Activated T-cell treated with anti-CD3 and anti-CD28 coated beads for 48 hours (primary cell): ENCODE measurements at regions not wholly inside any gene's neighbourhood (a gene's known extent, or its start where the extent isn't known, plus 50 kb on each side); places are given as distances from the start of the nearest gene placed in this dataset.
"Not testable (repeated sequence)": the region's sequence is repeated elsewhere in the genome, so short reads cannot be mapped to it uniquely, and the experiment has no call there.

ENCODE experiments used
- DNase-seq: peaks from one replicate; pipeline ENCODE4 v3.0.0-alpha.2; 2020; ENCODE audit warnings: low read depth

DNA sequence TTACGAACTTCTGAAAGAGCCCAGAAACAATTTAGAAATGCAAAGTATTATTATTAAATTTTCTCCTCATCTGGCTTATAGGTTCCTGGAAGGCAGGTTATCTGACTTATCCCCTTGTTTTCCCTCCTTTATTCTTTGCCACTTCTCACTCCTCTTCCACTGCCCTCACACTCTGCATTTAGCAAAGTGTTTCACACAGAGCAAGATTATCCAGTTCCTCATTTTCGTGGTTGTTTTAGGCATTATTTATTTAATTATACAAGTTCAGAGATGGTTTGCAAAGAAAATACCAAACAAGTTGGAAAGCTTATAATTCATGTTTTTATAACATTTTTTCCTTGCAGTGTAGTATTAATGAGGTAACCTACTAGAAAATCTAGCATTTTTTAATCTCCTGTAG is 544.9 kb downstream of the NSUN3 start:
- no peak for DNase-seq

DNA sequence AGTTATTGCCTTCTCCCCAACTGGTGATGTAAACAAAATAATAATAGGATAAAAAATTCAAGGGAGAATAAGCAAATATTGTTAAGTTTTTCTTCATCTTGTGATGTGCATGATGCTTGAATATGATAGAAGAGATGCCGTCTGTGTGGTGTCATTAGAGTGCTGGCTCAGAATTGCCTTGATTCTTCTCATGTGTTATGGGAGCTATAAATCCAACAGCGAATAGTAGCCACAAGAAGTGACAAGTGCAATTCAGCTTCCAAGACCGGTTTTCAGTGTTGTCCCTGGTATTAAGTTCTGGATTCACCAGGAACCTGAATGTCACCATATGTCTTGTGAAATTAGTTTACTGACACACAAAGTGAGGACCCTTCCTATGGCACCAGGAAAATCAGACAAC is 547.0 kb downstream of the NSUN3 start:
- no peak for DNase-seq

DNA sequence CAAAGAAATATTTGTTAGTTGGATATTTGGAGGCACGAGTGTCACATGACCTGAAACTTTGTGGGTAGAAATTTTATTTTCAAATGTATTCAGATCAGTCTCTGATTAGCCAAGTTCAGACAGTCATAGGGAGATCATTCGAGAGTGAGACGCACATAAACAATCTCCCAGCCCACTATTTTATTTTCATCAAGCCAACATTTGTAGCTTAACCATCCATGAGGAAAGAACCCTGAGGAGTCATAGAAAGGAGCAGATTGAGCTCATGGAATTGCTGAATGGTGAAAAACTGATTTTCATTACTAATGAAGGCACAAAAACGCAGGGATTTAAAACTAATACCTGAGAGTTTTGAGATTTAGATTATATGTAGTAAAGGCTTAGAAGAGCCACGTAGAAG is 548.7 kb downstream of the NSUN3 start:
- no peak for DNase-seq

DNA sequence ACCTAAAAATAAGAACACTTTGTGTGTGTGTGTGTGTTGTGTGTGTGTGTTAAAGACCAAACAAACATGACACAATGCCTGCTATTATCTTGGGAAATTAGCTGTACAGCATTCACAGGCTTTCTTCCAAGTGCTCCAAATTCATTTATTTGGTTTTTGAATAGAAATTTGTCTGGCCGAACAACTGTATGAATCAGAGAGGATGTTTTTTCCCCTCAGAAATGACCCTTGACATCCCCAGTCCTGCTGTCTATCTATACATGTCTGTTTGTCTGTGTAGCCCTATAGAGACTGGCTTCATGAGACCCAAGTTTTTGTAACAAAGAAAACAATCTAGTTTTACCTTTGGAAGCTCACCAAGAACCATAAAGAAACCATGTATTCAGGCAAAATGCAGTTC is 549.8 kb downstream of the NSUN3 start:
- DNase-seq: no peak

DNA sequence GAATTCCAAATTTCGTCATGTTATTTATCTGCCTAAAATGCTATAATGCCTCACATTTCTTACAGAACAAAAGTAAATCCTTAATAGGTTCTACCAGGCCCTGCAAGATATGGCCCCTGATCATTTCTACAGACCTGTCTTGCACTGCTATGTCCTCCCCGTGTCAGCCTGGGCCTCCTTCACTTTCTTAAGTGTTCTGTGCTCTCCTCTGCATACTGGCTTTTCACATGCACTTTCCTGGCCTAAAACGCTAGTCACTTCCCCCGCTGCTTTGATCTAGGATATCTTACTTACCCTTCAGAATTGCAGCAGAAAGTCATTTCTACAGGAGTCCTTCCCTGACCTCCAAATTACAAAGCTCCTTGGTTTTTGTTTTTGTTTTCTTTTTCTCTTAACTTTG is 551.3 kb downstream of the NSUN3 start:
- no peak for DNase-seq

DNA sequence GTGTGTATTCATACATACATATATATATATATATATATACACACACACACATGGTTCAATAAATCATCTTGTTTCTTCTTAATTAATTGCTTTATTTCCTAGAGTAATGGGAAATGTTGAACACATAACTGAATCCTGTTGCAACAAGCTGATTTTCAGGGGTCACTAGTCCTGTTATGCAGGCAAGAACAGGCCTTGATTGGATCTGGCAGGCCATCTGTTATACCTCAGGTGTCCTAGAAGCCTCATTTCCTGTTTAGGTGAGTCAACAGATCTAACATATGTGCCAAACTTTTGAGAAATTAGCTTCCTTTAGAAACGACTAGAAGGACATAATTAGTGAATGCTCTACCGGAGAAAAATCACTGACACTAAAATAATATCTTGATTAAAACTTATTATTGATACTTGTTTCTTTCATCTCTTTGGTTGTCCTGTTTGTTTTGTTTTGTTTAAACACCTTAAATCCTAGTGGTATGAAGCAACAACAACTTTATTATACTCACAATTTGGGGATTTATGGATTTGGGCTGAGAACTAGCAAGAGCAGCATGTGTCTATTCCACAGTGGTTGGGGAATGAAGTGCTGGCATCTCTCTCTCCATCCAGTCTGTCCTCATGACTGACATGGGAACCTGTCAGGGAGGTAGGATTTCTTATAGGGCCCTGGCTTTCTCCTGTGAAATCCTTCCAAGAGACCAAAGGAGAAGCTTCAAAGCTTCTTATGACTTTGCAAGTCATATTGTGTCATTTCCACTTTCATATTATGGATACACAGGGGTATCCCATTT is 552.6 kb downstream of the NSUN3 start:
- no peak for DNase-seq

DNA sequence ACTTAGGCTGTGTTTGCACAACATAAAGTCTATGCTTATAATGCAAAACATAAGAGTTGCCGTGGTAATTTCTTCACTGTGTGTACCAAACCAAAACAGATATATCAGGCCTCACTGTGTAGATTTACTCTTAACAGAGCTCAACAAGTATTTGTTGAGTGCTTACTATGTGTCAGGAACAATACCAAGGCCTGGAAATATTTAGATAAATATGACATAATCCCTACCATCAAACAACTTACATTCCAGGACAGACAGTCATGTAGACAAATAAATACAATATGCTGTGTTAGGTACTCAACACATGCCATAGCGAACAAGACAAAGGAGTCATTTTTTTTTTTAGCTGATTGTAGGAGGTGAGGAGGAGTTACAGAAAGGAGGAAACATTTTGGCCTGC is 554.0 kb downstream of the NSUN3 start:
- no peak for DNase-seq

DNA sequence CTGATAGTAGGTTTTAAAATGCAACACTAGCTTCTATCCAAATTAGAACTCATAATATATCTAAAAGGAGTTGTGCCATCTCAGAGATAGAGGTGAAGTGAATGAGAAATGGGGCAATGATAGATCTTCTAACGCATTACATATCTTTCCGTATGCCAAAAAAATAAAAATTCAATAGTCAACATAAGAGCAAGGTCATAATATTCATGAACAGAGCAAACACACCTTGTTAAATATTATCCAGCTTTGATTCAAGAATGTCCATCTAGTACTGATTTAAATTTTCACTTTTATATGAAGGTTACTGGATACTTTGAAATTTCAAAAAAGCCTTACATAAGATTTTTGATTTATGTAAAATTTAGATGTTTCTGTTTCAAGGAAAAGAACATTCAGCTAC is 554.5 kb downstream of the NSUN3 start:
- DNase-seq: no peak

DNA sequence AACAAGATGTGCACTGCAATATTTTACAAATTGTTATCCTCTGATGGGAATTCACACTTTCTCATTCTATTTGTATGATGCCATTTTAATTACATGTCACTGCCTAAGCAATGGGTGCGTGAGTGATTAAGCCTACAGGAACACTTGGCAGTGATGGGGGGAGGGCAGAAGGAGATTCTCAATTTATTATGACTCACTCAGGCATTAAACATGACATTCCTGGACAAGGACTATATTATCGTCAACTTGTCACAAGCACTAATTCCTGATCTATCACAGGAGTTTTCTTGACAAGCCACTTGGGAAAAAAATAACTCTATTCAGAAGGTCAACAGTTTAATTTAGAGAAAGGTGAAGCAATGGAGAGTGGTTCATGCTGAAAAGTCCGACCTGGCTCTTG is 556.8 kb downstream of the NSUN3 start:
- no peak for DNase-seq

DNA sequence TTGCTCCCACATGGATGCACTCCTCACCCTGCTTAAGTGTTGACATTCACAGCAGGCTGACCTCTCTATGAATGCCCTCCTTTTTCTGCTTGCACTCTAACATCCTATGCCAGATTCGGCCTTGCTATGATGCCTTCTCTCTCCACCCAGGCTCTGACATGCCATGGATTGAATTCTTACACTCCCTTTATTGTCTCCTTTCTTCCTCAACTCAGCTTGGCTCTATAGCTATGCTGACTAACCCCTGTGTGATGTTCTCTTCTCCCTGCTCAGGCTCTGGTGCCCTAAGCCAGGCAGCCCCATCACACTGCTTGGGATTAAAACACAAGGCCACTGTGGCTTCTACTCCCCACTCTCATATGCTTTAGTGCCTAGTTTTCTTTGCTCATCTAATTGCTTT is 563.7 kb downstream of the NSUN3 start:
- DNase-seq: no peak

DNA sequence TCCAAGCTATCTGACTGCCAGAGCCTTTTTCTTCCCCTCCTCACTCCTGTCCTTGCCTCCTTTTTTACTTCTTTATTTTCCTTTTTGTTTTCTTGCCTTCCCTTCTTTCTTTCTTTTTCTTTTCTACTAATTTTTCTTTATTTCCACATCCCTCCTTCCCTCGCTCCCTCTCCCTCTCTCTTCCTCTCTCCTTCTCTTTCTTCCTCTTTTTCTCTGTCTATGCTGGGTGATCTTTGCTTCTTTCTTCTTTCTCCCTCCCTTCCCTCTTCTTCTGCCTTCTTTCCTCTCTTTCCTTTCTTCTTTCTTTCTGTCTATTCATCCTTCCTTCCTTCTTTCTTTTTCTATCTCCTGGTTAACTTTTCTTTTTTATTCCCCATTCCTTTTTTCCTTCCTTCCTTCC is 564.8 kb downstream of the NSUN3 start:
- no peak for DNase-seq

DNA sequence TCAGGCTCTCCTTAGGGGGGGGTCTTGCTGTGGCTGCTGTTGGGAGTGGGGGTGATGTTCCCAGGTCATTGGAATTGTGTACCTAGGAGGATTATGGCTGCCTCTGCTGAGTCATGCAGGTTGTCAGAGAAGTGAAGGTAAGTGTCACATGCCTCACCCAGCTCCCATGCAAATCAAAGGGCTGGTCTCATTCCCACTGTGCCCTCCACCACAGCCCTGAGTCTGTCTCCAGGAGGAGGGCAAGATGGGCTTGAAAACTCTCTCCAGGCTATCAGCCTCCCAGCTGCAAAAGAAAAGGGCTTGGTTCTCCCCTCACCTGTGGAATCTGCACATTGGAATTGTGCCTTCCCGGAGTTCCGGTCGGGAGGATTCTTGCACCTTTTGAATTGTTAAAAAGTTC is 580.5 kb downstream of the NSUN3 start:
- no peak for DNase-seq

DNA sequence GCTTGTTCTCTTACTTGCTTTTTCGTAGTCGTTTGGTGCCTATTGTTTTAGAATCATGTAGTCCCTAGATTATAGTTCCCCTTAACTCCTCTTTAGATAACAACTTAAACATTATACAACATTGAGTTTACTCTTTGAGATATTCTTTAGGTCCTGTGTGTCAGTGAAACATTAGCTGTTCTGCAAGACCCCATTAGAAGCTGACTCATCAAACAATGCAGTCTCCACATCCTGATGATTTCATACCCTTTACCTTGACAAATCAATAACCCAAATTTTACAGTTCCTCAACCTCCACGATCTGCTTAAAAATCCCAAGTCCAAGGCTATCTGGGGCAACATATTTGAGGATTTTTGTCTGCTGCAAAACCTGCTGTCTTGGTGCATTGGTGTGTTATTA is 582.9 kb downstream of the NSUN3 start:
- DNase-seq: no peak

DNA sequence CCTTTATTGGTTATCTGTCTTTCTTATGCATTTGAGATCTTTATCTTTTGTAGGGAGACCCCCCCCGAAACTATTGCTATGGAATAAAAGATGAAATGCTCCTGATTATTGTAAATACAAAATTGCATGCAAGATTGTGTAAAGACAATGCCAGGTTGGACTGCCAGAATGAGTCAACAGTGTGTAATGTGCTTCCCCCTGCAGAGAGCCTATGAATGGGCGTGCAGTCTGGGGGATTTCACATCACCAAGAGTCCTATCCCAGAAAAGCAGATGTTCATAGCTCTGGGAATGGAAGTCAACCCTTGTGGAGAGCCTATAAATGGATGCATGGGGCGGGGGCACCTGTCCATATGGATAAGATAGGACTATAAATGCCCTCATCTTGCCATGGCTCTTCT is 584.3 kb downstream of the NSUN3 start:
- no peak for DNase-seq

DNA sequence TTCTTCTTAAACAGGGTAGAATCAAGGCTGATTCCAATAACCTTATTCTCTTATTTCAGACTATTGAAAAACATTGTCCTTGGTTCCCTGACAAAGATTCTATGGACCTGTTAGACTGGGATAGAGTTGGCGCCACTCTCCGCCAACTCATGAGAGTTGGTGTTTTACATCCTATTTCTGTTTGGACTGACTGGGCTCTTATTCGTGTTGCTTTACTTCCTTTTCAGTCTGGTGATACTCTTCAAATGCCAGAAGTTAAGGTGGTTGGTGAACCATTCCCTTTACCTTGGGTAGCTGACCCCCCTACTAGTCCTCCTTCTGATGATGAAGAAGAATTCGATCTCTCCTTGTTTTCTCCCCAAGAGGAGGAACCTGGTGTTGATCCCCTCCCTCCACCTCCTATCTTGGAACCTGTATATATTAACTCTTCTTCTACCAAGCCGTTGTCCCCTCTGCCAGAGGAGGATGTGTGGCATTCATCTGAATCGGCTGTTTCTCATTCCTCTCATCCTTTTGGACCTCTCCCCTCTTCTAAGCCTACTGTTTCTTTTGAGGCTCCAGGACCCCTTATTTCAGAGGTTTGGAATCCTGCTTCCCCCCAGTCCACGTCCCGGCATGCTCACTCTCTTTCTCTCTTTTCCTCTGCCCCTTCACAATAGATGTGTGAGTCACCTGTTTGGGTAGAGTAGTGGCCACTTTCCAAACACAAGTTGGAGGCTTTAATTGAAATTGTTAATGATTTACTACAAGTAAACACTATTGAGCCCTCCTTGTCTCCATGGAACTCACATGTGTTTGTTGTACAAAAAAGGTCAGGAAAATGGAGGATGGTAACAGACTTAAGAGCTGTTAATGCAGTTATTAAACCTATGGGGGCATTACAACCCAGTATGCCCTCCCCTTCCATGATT is 585.7 kb downstream of the NSUN3 start:
- not testable (repeated sequence) for DNase-seq

DNA sequence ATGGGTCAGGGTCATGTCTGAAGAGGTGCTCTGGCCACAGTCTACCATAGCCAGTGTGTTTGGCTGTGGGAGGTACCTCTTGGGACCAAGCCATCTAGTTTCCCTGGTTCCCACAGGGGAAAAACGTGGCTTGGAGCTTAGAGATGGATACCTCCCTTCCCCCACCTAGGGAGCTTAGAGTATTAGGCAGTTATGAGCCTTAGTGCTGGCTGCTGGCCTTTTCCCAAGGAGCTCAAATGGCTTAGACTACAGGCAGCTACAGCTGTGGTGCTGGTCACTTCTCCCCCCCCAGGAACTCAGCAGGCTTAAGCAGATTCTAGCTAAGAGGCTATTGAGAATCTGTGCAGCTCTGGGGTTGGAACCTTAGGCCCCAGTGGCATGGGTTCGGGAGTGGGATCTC is 591.2 kb downstream of the NSUN3 start:
- DNase-seq: no peak

DNA sequence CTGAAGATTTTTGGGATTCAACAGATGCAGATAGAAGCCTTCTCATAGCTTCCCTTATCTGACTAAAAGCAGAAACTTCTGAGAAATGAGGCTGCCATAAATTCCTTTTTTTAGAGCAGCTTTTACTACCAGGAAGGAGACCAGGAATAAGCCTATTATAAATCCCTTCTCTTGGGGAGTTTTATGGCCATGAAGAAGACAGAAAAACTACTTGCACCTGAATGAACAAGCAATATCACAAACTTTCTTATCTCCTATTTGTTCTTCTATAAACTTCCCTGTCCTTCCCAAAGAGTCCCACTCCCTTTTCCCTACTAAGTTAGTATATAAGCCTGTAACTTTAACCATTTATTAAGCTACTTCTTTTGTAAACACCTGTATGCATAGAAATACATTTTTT is 603.1 kb downstream of the NSUN3 start:
- DNase-seq: no peak

DNA sequence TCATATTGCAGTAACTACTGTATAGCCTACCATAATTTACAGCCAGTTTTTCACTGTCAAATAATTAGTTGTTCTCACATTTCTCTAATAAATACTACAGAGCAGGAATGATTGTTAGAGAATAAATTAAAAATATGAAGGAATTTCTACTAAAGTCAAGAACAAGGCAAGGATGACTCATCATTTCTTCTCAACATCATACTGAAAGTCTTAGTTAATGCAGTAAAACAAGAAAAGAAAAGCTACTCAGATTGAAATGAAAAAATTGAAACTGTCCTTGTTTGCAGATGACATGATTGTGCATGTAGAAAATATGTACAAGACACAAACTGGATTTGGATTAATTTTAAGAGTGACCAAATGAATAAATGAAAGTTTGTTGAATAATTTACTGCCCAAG is 608.2 kb downstream of the NSUN3 start:
- DNase-seq: no peak

DNA sequence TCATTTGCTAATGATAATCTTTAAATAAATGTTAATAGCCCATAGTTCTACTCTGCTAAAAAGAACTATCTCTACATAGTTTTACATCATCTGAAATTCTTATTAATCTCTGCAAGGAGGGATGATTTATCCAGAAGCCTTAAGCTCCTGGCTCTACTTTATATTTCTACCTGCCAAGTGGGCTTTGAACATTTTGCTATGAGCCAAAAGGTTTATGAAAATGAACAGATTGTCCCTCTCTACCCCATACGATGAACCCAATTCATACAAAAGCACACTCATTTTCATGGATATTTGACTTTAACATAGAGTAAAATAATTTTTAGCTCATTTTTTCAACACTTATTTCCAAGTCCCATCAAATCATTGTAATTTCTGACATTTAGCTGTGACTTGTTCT is 611.0 kb downstream of the NSUN3 start:
- no peak for DNase-seq

DNA sequence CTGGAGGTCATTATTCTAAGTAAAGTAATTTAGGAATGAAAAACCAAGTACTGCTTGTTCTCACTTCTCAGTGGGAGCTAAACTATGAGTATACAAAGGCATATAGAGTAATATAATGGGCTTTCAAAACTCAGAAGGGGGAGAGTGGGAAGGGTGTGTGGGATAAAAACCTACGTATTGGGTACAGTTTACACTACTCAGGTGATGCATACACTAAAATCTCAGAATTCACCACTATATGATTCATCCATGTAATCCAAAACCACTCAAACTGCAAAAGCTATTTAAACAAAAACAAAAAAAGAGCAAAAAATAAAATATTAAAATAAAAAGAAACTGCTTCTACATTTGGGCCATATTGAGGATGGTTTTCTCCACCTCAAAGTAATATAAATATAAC is 623.3 kb downstream of the NSUN3 start:
- no peak for DNase-seq

DNA sequence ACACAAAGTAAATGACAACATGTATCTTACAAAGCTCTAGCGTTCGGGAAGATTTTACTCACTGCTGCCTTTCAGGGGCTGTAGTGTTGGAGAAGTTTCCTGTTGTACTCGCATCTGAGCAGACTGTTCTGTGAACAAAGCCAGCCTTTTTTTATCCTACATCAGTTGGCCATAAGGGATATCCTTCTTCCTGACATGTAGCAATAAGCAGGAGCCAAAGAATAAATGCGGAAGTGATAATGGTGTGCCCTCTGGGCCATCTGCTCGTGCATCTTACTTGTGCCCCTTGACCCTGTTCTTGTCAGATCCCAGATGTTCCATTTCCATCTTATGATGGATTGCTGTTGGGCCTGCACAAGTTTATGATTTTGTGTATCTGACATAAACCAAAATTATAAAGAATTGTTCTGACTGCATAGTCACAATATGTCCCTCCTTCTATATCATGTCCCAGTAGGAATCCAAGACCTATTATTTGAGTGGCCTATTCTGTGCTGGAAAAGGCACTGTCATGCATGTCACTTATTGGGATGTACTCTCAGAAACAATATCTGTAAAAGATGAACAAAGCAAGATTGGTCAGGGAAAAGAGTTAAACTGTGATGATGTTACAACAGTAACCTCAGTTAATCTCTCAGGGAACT is 631.3 kb downstream of the NSUN3 start:
- no peak for DNase-seq

DNA sequence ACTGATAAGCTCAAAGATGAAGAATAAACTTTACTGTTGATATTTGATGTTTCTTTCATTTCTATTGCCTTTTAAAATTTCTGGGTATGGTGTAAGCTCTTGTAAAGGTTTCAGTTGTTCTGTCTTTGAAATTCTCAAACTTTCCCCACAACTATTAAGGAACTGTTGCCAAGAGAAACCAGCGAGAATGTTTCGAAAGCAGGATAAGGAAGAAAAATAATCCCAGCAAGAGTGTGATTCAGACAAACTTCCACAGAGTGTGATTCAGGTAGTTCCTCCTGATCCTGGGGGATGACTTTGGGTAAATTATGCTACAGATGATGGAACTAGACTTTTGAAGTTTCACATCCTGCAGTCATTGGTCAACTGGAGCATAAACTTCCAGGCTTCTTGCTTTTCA is 632.0 kb downstream of the NSUN3 start:
- no peak for DNase-seq

DNA sequence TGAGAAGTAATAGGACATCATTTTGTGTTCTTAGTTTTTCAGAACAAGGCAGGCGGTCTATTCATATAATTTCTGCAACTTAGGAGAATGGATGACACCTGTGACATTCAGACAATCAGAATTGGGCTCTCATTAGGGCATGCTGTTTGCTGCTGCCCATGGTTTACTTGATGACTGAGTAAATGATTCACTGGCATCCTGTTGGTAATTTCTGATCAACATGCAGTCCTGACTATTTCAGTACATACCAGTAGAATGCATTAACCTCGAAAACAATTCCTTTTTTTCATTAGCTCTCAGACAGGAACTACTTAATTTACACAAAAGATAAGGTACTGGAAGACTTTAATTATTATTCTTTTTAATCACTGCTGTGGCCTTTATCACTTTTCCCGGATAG is 641.6 kb downstream of the NSUN3 start:
- DNase-seq: no peak
